Tibial nerve (tissue), 4 donors: ENCODE measurements at regions not wholly inside any gene's neighbourhood (a gene's known extent, or its start where the extent isn't known, plus 50 kb on each side); places are given as distances from the start of the nearest gene placed in this dataset.
A peak's percentile ranks its signal among the peaks of the same experiment; 100 is the strongest.

Experiments
- DNase-seq, 2 donors: peaks; one replicate each; pipeline ENCODE4 v3.0.0-alpha.2; 2019; ENCODE audit warnings: low spot score in 2 of 2
- H3K27ac ChIP-seq, 4 donors: fragments of 200-600 bp; sonication (generic) in 3 of 4; one replicate each; pipeline ENCODE4 v1.5.1; 2017 to 2019; ENCODE audit warnings: mild to moderate bottlenecking in 1 of 4
- H3K27me3 ChIP-seq, 2 donors: fragments of 200-600 bp; sonication (generic) in 1 of 2; one replicate each; pipeline versions ENCODE4 v1.5.1 to v1.6.0; 2017 to 2019
- H3K36me3 ChIP-seq, 3 donors: fragments of 200-600 bp; sonication (generic); one replicate each; pipeline ENCODE4 v1.5.1; 2018 to 2019
- H3K4me1 ChIP-seq, 4 donors: fragments of 200-600 bp; sonication (generic) in 3 of 4; one replicate each; pipeline ENCODE4 v1.5.1; 2017 to 2019
- H3K4me3 ChIP-seq, 4 donors: fragments of 200-600 bp; sonication (generic) in 3 of 4; one replicate each; pipeline ENCODE4 v1.5.1; 2017 to 2019; ENCODE audit warnings: mild to moderate bottlenecking in 1 of 4, moderate library complexity in 1 of 4
- H3K9me3 ChIP-seq, 4 donors: fragments of 200-600 bp; sonication (generic) in 3 of 4; one replicate each; pipeline ENCODE4 v1.5.1; 2017 to 2019
- EP300 ChIP-seq, 2 donors: sonication (generic); formaldehyde crosslinking; IDR thresholded peaks; one replicate each; pipeline ENCODE4 v1.6.1; 2017; ENCODE audit warnings: antibody characterized with exemption in 2 of 2, mild to moderate bottlenecking in 1 of 2
- POLR2A ChIP-seq, 2 donors: fragments of 450-650 bp; IDR thresholded peaks; one replicate each; pipeline ENCODE4 v1.6.1; 2017; ENCODE audit warnings: antibody characterized with exemption in 2 of 2, mild to moderate bottlenecking in 2 of 2, moderate library complexity in 2 of 2
- WGBS, 2 donors: methylation state at CpG; one replicate each; pipeline ENCODE4 v1.1.5; 2018; 5-methylcytosine and 5-hydroxymethylcytosine counted together
- TF ChIP-seq, protein P1 (sequence below), 5 experiments: fragments of 200-600 bp in 3 of 5; fragments of 450-650 bp in 2 of 5; sonication (generic) in 3 of 5; IDR thresholded peaks; one replicate each; pipeline ENCODE4 v1.5.1; 2016 to 2019; ENCODE audit warnings: antibody characterized with exemption in 5 of 5, mild to moderate bottlenecking in 3 of 5, moderate library complexity in 2 of 5

DNA sequence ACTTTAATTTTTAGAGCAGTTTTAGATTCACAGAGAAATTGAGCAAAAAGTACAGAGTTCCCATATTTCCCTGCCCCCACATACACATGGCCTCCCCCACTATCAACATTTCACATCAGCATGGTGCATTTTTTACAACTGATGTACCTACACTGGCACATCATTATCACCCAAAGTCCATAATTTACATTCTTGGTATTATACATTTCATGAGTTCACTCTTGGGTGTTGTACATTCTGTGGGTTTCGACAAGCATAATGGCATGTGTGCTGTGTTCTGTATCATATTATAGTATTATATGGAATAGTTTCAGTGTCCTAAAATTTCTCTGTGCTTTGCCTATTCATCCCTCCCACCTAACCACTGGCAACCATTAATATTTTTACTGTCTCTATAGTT is 419.8 kb upstream of the THBS1 start:
- 94 to 97% methylated on average over 1 of the region's 1 CpG for WGBS, 2 donors
- peaks cover 0 to 16% (median 8%) of the 10 kb centered on the region in 4 donors for H3K4me1 ChIP-seq
- no peaks in the 10 kb centered on the region for H3K27me3 ChIP-seq
- H3K4me3 ChIP-seq: no peak overlapping the region
- H3K9me3 ChIP-seq: peaks cover 0 to 7% (median 2%) of the 10 kb centered on the region in 4 donors
- no peaks in the 10 kb centered on the region for H3K36me3 ChIP-seq
- no peak overlapping the region for H3K27ac ChIP-seq
- TF ChIP-seq EP300 (IDR thresholded peaks at IDR 0.05) (no peak), POLR2A (IDR thresholded peaks at IDR 0.05) (no peak)
- TF ChIP-seq, protein P1, sequence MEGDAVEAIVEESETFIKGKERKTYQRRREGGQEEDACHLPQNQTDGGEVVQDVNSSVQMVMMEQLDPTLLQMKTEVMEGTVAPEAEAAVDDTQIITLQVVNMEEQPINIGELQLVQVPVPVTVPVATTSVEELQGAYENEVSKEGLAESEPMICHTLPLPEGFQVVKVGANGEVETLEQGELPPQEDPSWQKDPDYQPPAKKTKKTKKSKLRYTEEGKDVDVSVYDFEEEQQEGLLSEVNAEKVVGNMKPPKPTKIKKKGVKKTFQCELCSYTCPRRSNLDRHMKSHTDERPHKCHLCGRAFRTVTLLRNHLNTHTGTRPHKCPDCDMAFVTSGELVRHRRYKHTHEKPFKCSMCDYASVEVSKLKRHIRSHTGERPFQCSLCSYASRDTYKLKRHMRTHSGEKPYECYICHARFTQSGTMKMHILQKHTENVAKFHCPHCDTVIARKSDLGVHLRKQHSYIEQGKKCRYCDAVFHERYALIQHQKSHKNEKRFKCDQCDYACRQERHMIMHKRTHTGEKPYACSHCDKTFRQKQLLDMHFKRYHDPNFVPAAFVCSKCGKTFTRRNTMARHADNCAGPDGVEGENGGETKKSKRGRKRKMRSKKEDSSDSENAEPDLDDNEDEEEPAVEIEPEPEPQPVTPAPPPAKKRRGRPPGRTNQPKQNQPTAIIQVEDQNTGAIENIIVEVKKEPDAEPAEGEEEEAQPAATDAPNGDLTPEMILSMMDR (IDR thresholded peaks at IDR 0.05): no peak
- no peak for DNase-seq

- no peak for DNase-seq
- TF ChIP-seq, protein P1 (IDR thresholded peaks at IDR 0.05): no peak
- TF ChIP-seq POLR2A (IDR thresholded peaks at IDR 0.05) (no peak), EP300 (IDR thresholded peaks at IDR 0.05) (no peak)
- no peaks in the 10 kb centered on the region for H3K27me3 ChIP-seq
- WGBS, 2 donors: 70 to 72% methylated on average over 2 of the region's 2 CpGs
- H3K9me3 ChIP-seq: peaks cover 0 to 7% (median 2%) of the 10 kb centered on the region in 4 donors
- H3K27ac ChIP-seq: peak overlapping the region in 1 of 4 donors; percentile 83
- peaks cover 0 to 9% (median 4%) of the 10 kb centered on the region in 4 donors for H3K4me1 ChIP-seq
- no peaks in the 10 kb centered on the region for H3K36me3 ChIP-seq
- H3K4me3 ChIP-seq: no peak overlapping the region
Observed at GRCh38 chr15:39165020-39165706, 415.7 kb upstream of the THBS1 start.

DNA sequence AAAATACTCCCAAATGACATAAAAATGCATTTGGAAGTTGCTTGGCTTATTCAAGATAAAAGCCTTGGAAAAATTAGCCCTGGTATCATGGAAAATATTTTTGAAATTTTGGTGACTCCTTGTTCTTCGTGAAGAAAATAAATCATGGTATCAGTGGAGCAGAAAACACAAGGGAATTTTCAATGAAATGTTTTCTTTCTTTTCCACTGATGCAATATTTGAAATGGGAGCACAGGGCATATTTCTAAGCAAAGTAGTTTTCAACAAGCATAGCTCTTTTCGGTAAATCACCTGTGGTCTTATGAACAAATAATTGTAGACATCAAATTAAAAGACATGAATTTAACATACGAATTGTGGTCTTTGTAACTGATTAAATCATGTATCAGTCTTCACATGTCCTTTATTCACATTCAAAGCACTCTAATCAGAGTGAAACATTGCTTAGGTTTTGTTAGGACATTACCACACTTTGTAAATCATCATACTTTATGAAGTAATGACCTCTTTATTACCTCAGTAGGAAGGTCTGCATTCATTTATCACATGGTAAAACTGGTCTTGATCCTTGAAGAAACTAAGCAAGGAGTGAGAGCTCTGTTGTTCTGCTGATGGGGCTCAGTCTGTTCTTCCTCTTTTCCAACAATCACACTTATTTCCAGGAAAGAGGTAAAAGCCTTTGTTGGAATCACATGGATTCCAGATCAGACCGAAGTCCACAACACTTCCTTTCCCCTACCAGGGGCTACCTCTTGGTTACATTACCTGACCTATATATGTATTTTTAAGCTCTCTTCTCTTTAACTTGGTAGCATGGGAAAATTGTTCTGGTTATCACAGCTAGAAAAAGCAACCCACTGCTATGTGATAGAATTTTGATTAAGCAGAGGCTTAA is 413.5 kb upstream of the THBS1 start:
- no peak for DNase-seq
- TF ChIP-seq, protein P1 (IDR thresholded peaks at IDR 0.05): no peak
- peak; percentile 84 to 93 for TF ChIP-seq EP300 (IDR thresholded peaks at IDR 0.05)
- Histone ChIP-seq H3K27me3 (no peaks in the 10 kb centered on the region), H3K36me3 (no peaks in the 10 kb centered on the region), H3K27ac (peak overlapping the region; percentile 58 to 83 (median 71)), H3K9me3 (no peaks in the 10 kb centered on the region), H3K4me3 (no peak overlapping the region), H3K4me1 (peaks cover 0 to 17% (median 5%) of the 10 kb centered on the region in 4 donors)
- WGBS, 2 donors: 20 to 53% methylated on average over 4 of the region's 4 CpGs

DNA sequence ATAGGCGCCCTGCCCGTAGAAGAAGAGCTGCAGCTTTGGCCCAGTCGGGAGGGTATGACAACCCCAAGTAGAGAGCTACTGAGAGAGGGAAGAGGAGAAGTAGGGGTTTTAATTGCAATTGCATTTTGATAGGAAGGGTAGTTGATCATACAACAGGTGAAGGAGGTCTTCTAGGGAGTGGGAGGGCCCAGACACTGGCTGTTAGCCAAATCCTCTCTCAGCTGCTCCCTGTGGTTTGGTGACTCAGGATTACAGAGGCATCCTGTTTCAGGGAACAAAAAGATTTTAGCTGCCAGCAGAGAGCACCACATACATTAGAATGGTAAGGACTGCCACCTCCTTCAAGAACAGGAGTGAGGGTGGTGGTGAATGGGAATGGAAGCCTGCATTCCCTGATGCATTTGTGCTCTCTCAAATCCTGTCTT is 408.9 kb upstream of the THBS1 start:
- Histone ChIP-seq H3K9me3 (no peaks in the 10 kb centered on the region), H3K4me1 (peaks cover 0 to 31% (median 9%) of the 10 kb centered on the region in 4 donors), H3K4me3 (no peak overlapping the region), H3K27ac (peak overlapping the region in 3 of 4 donors; percentile 62 to 92 (median 84)), H3K36me3 (no peaks in the 10 kb centered on the region), H3K27me3 (no peaks in the 10 kb centered on the region)
- peak; percentile 24 to 62 for DNase-seq
- 77 to 81% methylated on average over 3 of the region's 3 CpGs for WGBS, 2 donors
- TF ChIP-seq POLR2A (IDR thresholded peaks at IDR 0.05): no peak
- peak in 1 of 2 donors; percentile 66 for TF ChIP-seq EP300 (IDR thresholded peaks at IDR 0.05)
- TF ChIP-seq, protein P1 (IDR thresholded peaks at IDR 0.05): peak in 4 of 5 experiments; percentile 26 to 69 (median 42)
